ENCODE measurements at regions not wholly inside any gene's neighbourhood (a gene's known extent, or its start where the extent isn't known, plus 50 kb on each side); places are given as distances from the start of the nearest gene placed in this dataset.

- H3K79me2 ChIP-seq (ENCODE audit: insufficient read depth, low read length) = no peaks in the 10 kb centered on the region
- TF ChIP-seq, protein P1, sequence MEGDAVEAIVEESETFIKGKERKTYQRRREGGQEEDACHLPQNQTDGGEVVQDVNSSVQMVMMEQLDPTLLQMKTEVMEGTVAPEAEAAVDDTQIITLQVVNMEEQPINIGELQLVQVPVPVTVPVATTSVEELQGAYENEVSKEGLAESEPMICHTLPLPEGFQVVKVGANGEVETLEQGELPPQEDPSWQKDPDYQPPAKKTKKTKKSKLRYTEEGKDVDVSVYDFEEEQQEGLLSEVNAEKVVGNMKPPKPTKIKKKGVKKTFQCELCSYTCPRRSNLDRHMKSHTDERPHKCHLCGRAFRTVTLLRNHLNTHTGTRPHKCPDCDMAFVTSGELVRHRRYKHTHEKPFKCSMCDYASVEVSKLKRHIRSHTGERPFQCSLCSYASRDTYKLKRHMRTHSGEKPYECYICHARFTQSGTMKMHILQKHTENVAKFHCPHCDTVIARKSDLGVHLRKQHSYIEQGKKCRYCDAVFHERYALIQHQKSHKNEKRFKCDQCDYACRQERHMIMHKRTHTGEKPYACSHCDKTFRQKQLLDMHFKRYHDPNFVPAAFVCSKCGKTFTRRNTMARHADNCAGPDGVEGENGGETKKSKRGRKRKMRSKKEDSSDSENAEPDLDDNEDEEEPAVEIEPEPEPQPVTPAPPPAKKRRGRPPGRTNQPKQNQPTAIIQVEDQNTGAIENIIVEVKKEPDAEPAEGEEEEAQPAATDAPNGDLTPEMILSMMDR (IDR thresholded peaks at IDR 0.05; ENCODE audit: extremely low read depth, low read depth, low read length) = no peak
- H3K36me3 ChIP-seq (ENCODE audit: insufficient read depth, low read length) = no peaks in the 10 kb centered on the region
- no peak overlapping the region for H3K27ac ChIP-seq (ENCODE audit: low read depth, low read length)
- H3K9me3 ChIP-seq (ENCODE audit: low read depth, low read length) = no peaks in the 10 kb centered on the region
- no peak for DNase-seq (ENCODE audit: insufficient read length, low spot score, missing footprints)
- H3K4me1 ChIP-seq (ENCODE audit: insufficient read depth, low read length) = no peaks in the 10 kb centered on the region
- H3K4me2 ChIP-seq (ENCODE audit: insufficient read depth, low read length) = no peak overlapping the region
- peaks cover 3% of the 10 kb centered on the region for H3K27me3 ChIP-seq (ENCODE audit: insufficient read depth, low read length)
- no peak overlapping the region for H3K4me3 ChIP-seq (ENCODE audit: insufficient read depth, low read length)
- H4K20me1 ChIP-seq (ENCODE audit: insufficient read depth, low read length) = no peaks in the 10 kb centered on the region
- H2AFZ ChIP-seq (ENCODE audit: low read length) = no peak overlapping the region
These were observed 125.0 kb downstream of the KCNE4 start for GRCh38 chr2:223176970-223177369.

- Histone ChIP-seq H3K4me2 (ENCODE audit: insufficient read depth, low read length) (no peak overlapping the region), H3K4me1 (ENCODE audit: insufficient read depth, low read length) (no peaks in the 10 kb centered on the region), H2AFZ (ENCODE audit: low read length) (no peak overlapping the region), H3K36me3 (ENCODE audit: insufficient read depth, low read length) (no peaks in the 10 kb centered on the region), H3K79me2 (ENCODE audit: insufficient read depth, low read length) (no peaks in the 10 kb centered on the region), H3K9me3 (ENCODE audit: low read depth, low read length) (no peaks in the 10 kb centered on the region), H3K27me3 (ENCODE audit: insufficient read depth, low read length) (no peaks in the 10 kb centered on the region), H4K20me1 (ENCODE audit: insufficient read depth, low read length) (no peaks in the 10 kb centered on the region), H3K27ac (ENCODE audit: low read depth, low read length) (no peak overlapping the region), H3K4me3 (ENCODE audit: insufficient read depth, low read length) (no peak overlapping the region)
- DNase-seq (ENCODE audit: insufficient read length, low spot score, missing footprints) = no peak
- TF ChIP-seq, protein P1 (IDR thresholded peaks at IDR 0.05; ENCODE audit: extremely low read depth, low read depth, low read length) = no peak
These were observed 128.5 kb downstream of the KCNE4 start for GRCh38 chr2:223180463-223180862.

GRCh38 chr2:223181561-223181960, 129.6 kb downstream of the KCNE4 start:
- TF ChIP-seq, protein P1 (IDR thresholded peaks at IDR 0.05; ENCODE audit: extremely low read depth, low read depth, low read length) = no peak
- no peaks in the 10 kb centered on the region for H4K20me1 ChIP-seq (ENCODE audit: insufficient read depth, low read length)
- no peak overlapping the region for H3K27ac ChIP-seq (ENCODE audit: low read depth, low read length)
- no peak for DNase-seq (ENCODE audit: insufficient read length, low spot score, missing footprints)
- H3K4me1 ChIP-seq (ENCODE audit: insufficient read depth, low read length) = no peaks in the 10 kb centered on the region
- no peaks in the 10 kb centered on the region for H3K9me3 ChIP-seq (ENCODE audit: low read depth, low read length)
- no peak overlapping the region for H2AFZ ChIP-seq (ENCODE audit: low read length)
- no peak overlapping the region for H3K4me2 ChIP-seq (ENCODE audit: insufficient read depth, low read length)
- no peaks in the 10 kb centered on the region for H3K79me2 ChIP-seq (ENCODE audit: insufficient read depth, low read length)
- no peaks in the 10 kb centered on the region for H3K36me3 ChIP-seq (ENCODE audit: insufficient read depth, low read length)
- H3K27me3 ChIP-seq (ENCODE audit: insufficient read depth, low read length) = no peaks in the 10 kb centered on the region
- H3K4me3 ChIP-seq (ENCODE audit: insufficient read depth, low read length) = no peak overlapping the region

DNA sequence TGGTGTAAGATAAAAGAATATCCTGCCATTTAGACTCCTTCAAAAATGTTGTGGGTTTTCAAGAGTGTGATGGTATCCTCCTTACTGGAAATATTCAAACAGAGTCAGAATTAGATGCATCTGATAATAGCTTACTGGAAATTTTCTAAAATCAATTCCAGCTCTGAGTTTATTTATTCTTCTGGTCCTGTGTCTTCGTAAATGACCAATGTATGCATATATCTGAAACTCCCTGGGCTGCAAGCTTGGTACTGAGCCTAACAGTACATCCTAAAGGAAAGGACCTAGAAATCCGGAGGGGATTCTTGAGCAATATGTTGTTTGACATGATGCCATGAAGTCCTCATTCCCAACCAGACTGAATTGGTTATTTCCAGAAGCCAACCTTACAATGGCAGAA, 130.4 kb downstream of the KCNE4 start:
- Histone ChIP-seq H3K27me3 (ENCODE audit: insufficient read depth, low read length) (no peaks in the 10 kb centered on the region), H3K4me1 (ENCODE audit: insufficient read depth, low read length) (no peaks in the 10 kb centered on the region), H3K36me3 (ENCODE audit: insufficient read depth, low read length) (no peaks in the 10 kb centered on the region), H3K4me3 (ENCODE audit: insufficient read depth, low read length) (no peak overlapping the region), H4K20me1 (ENCODE audit: insufficient read depth, low read length) (no peaks in the 10 kb centered on the region), H3K79me2 (ENCODE audit: insufficient read depth, low read length) (no peaks in the 10 kb centered on the region), H3K4me2 (ENCODE audit: insufficient read depth, low read length) (no peak overlapping the region), H2AFZ (ENCODE audit: low read length) (no peak overlapping the region), H3K27ac (ENCODE audit: low read depth, low read length) (no peak overlapping the region), H3K9me3 (ENCODE audit: low read depth, low read length) (no peaks in the 10 kb centered on the region)
- TF ChIP-seq, protein P1 (IDR thresholded peaks at IDR 0.05; ENCODE audit: extremely low read depth, low read depth, low read length) = no peak
- DNase-seq (ENCODE audit: insufficient read length, low spot score, missing footprints) = no peak
